ENCODE measurements at regions not wholly inside any gene's neighbourhood (a gene's known extent, or its start where the extent isn't known, plus 50 kb on each side); places are given as distances from the start of the nearest gene placed in this dataset.

- TF ChIP-seq REST (IDR thresholded peaks at IDR 0.05; ENCODE audit: insufficient read depth in 1 of 2, low read depth in 2 of 2, low read length in 2 of 2) (no peak), POLR2AphosphoS5 (IDR thresholded peaks at IDR 0.05; ENCODE audit: low read depth, low read length) (no peak)
Observed at GRCh38 chr6:165118736-165119135, 190.7 kb downstream of the C6orf118 start.
